GM21737 (cell line): ENCODE measurements at regions not wholly inside any gene's neighbourhood (a gene's known extent, or its start where the extent isn't known, plus 50 kb on each side); places are given as distances from the start of the nearest gene placed in this dataset.

Experiments used
- ATAC-seq: cut with Tn5 transposase; IDR thresholded peaks from one replicate; pipeline ENCODE4 v1.9.1; 2021; ENCODE audit warnings: mild to moderate bottlenecking, moderate library complexity; ENCODE audit not compliant: unreplicated experiment

- peak; percentile 65 for ATAC-seq
Observed at GRCh38 chr4:144902614-144903013, 195.4 kb downstream of the ANAPC10 start.

- no peak for ATAC-seq
Observed at GRCh38 chr4:144903953-144904711, 193.9 kb downstream of the ANAPC10 start.

- no peak for ATAC-seq
Observed at GRCh38 chr4:144905286-144905685, 192.7 kb downstream of the ANAPC10 start.

- ATAC-seq, result peak; percentile 48
Observed at GRCh38 chr4:144906181-144906925, 191.6 kb downstream of the ANAPC10 start.

- ATAC-seq, result no peak
Observed at GRCh38 chr4:144910723-144911122, 187.3 kb downstream of the ANAPC10 start.
